Cardiac fibroblast (primary cell): ENCODE measurements at regions not wholly inside any gene's neighbourhood (a gene's known extent, or its start where the extent isn't known, plus 50 kb on each side); places are given as distances from the start of the nearest gene placed in this dataset.
"Not testable (repeated sequence)": the region's sequence is repeated elsewhere in the genome, so short reads cannot be mapped to it uniquely, and the experiment has no call there.

Experiments
- DNase-seq, 2 donors: peaks; one replicate each; pipeline versions ENCODE4 v3.0.0 to v3.0.0-alpha.2; 2010; ENCODE audit warnings: low read depth in 2 of 2
- H3K4me3 ChIP-seq, 2 donors: replicated peaks in 1 of 2; 1 replicate in 1 of 2; 2 replicates in 1 of 2; pipeline ENCODE4 v1.5.1; 2011; ENCODE audit warnings: low read depth in 2 of 2, low read length in 2 of 2, mild to moderate bottlenecking in 2 of 2, moderate library complexity in 1 of 2

DNA sequence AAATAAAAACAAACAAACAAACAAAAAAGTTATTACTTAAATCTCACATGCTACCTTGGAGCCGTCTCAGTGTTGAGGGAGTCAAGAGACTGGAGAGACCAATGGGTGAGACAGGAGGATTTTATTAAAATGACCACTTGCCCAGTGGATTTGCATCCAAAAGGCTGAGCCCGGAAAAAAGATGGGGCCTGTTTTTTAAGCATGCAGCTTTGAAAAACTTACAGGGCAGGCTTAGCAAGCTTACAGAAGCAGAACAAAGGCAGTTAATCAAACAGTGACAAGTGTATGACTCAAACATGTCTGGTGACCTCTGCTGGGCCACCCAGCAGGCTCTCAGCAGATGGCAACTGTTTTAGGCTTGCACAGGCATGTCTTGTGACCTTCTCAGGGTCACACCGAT is 82.5 kb downstream of the POTEH start:
- peak in 1 of 2 donors; percentile 18 for DNase-seq
- H3K4me3 ChIP-seq, result not testable (repeated sequence)

DNA sequence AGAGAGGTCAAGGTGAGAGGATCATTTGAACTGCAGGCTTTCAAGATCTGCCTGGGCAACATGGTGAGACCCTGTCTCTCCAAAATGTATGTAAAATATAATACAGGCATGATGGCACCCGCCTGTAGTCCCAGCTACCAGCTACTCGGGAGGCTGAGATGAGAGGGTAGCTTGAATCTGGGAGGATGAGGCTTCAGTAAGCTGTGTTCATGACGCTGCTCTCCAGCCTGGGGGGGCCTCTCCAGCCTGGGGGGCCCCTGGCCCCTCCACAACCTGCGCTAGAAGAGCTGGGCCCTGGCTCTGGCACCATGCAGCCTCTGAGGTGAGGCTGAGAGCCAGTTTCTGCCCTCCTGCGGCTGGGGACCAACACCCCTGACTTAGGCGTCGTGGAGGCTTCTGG is 85.3 kb downstream of the POTEH start:
- DNase-seq, H3K4me3 ChIP-seq: not testable (repeated sequence)

DNA sequence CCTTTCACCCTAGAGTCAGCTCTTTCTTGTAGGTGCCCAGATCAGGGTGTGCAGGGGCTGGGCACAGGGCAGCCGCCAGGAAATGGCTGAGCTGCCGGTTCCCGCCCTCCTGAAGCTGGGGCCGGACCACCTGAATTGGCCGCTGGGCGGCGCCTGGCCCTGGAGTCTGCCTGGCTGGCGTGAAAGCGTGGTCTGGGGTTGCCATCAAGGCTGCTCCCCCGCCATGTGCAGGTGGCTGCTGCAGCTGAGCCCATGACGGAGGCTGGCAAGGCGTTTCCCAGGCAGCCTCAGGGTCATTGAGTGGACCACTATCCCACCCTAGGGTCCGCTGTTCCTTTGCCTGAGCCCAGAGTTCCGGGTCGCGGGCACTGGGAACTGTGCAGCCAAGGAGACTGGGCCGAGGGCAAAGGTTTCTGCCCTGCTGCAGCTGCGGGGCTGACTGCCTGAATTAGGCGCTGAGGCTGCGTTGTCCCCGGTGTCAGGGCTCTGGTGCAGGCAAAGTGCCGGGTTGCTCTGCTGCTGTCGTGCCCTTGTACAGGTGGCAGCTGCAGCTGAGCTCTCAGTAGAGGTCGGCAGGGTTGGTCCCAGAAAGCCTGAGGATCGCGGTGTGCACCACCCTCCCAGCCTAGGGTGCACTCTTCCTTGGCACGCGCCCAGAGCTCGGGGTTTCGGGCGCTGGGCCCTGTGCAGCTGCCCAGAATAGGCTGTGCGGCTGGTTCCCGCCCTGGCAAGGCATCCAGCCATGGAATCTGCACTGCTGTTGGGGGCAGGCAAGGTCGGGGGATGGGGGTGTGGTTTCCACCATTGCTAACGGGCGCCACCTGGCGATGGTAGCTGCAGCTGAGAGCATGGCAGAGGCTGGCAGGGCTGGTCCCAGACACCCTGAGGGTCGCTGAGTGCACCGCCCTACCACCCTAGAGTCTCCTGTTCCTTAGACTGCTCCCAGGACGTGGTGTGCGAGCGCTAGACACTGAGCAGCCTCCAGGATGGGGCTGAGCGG is 86.1 kb downstream of the POTEH start:
- not testable (repeated sequence) for H3K4me3 ChIP-seq, DNase-seq

DNA sequence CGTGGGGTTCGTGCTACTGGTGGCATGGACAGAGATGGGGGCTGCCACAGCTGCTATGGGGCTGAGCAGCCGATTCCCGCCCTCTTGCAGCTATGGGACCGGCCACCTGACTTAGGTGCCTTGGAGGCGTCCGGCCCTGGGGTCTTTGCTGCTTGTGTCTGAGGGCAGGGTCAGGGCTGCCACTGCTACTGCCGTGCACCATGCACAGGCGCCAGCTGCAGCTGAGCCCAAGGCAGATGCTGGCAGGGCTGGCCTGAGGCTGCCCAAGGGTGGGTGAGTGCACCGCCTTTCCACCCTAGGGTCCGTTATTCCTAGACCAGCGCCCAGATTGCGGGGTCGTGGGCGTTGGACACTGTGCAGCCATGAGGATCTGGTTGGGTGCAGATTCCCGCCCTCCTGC is 86.9 kb downstream of the POTEH start:
- DNase-seq, H3K4me3 ChIP-seq: not testable (repeated sequence)

DNA sequence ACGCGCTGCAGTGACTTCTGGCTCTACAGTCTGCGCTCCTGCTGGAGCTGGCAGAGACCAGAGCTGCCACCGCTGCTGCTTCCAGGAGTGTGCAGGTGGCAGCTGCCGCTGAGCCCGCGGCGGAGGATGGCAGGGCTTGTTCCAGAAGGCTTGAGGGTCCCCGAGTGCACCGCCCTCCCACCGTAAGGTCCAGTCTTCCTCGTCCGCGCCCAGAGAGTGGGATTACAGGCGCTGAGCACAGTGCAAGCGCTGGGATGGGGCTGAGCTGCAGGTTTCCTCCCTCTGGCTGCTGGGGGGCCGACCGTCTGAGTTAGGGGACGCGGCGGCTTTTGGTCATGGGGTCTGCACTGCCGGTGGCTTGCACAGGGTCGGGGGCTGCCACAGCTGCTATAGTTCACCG is 87.3 kb downstream of the POTEH start:
- DNase-seq, H3K4me3 ChIP-seq: not testable (repeated sequence)

DNA sequence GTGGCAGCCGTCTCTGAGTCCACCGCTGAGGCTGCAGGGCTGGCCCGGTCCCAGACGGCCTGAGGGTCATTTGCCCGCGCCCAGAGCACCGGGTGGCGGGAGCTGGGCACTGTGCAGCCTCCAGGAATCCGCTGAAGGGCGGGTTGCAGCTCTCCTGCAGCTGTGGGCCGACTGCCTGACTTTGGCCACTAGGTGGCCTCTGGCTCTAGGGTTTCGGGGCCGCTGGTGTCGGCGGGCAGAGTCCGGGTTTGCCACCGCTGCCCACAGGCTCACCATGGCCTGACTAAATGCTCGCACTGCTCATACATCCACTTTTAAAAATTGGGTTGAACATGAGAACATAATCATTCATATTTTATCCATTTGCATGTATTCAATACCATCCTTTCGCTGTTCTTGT is 87.7 kb downstream of the POTEH start:
- not testable (repeated sequence) for DNase-seq, H3K4me3 ChIP-seq

DNA sequence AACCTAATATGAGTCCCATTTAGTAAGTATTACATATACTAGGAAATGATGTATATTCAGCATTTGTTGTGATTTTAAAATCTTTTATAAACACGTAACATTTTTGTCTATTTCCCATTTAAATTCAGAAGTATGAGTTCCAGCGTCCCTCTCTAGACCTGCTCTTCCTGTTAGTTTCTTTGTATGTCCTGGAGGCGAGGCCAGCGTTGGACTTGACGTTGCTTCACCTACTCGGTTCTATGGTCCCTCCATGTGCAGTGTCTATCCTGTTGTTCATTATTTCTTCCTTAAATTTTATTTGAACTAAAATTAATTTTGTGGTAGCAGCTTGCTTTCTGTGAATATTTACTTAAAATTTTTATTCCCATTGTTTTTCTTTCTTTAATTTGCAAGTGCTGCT is 88.5 kb downstream of the POTEH start:
- H3K4me3 ChIP-seq, DNase-seq: not testable (repeated sequence)

DNA sequence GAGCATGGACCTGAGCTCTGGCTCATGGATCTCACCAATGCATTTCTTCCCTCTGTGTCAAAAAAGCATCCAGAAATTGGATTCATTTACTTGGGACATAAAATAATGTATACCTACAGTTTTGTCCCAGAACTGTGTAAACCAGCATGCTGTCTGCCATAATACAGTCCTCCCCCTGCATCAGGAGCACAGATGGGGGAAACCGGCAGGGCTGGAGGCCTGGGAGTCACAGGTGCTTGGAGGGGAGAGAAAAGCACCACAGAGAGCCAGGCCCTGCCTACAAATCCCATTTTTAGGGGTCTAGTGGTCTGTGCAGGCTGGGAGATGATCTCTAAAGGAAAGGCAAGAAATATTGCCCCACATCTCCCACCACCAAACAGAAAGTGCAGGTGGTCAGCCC is 91.8 kb downstream of the POTEH start:
- not testable (repeated sequence) for DNase-seq, H3K4me3 ChIP-seq

DNA sequence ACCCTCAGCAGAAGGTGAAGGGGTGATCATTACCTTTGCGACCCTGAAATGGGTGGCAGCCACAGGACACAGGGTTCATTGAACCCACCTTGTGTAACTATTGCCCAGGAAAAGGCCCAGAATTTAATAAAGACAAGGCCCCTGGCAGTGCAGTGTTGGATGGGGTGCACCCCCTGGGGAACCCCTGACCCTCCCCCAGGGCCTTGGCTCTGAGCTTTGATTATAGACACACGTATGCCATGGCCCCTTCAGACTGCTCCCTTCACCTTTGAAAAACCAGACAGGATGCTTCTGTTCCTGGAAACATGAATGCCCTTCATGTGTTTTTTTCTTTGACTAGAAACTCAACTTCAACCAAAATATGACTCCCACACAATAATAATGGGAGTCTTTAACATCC is 93.1 kb downstream of the POTEH start:
- H3K4me3 ChIP-seq, DNase-seq: not testable (repeated sequence)

DNA sequence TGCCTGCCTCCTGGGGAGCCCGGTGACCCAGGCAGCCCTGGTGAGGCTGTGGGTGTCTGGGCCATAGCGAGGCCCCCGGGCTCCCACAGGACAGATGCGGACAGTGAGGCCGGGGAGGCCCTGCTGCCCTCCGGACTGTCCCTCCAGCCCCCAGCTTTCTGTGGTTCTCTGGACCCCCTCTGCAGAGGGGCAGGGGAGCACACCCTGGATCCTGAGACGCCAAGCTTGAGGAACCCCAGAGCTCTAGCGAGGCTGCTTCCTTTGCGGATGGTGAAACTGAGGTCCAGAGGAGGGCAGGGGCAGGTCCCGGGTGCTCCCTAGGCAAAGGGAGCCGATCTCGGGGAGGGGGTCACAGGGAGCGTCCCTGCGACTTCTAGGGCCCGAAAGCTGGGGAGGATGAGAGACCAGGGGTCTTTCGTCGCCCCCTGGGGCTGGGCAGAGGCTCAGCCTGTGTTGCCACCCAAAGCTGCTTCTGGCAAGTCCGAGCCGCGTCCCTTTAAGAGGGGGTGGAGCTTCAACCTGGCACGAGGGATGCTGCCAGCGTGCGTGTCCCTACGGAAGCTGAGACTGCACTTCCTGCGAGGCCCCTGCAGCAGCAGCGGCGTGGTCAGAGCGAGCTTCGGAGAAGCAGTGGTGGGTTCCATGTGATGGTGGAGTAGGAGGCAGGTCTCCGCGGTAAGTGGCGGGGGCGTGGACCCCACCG is 94.7 kb downstream of the POTEH start:
- not testable (repeated sequence) for H3K4me3 ChIP-seq, DNase-seq

DNA sequence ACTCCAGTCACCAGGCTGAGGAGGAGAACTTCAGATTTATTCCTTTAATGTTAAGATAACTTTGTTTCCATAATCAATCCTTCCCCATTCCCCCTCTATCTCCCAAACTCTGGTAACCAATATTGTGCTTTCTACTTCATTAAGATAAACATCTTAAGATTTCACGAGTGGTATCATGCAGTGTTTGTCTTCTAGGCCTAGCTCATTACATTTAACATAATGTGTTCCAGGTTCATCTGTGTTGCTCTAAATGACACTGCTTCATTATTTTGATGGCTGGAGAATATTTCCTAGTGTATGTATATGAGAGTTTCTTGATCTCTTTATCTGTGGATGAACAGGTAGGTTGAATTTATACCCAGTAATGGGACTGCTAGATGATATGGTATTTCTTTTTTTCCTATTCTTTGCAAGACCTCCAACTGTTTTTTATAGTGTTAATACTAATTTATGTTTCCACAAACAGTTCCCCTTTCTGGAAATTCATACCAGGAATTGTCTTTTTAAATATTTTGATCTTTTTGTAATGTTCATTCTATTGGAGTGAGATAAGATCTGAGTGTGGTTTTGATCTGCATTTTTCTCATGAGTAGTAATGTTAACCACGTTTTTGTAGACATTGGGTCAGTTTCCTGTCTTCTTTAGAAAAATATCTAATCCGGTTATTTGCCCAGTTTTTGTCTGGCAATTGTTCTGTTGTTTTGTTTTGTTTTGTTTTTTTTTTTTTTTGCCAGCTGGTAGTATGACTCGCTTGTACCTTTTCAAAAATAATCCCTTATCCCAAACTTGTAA is 97.3 kb downstream of the POTEH start:
- not testable (repeated sequence) for H3K4me3 ChIP-seq
- peak in 1 of 2 donors; percentile 9 for DNase-seq

DNA sequence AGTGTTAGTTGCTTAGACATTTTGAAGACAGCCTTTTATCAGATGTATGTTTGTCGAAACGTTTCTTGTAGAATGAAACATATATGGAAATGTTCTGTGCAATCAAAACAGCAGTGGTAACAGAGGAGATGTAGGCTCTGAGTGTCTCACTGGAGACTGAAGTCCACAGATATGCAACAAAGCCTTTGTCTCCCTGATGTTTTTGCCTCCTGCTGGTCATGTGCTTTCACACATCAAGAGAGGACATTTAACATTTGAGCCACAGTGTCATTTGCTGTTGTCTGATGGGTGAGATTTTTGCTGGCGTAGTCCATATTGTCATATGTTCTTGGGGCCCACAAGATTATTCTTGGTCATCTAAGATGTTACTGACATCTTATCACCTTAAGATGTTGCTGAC is 101.7 kb downstream of the POTEH start:
- DNase-seq, H3K4me3 ChIP-seq: not testable (repeated sequence)

DNA sequence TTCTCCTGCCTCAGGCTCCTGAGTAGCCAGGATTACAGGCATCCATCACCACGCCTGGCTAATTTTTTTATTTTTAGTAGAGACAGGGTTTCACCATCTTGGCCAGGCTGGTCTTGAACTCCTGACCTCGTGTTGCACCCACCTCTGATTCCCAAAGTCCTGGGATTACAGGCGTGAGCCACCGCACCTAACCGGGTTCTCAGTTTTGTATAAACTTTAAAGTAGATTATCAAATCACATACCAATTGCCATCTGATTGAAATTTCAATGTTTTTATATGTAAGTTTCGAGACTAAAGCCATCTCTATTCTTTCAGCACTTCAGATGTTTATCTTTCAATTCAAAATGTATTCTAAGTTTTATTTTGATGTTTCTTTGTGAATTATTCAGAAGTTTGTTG is 110.1 kb downstream of the POTEH start:
- not testable (repeated sequence) for DNase-seq, H3K4me3 ChIP-seq

DNA sequence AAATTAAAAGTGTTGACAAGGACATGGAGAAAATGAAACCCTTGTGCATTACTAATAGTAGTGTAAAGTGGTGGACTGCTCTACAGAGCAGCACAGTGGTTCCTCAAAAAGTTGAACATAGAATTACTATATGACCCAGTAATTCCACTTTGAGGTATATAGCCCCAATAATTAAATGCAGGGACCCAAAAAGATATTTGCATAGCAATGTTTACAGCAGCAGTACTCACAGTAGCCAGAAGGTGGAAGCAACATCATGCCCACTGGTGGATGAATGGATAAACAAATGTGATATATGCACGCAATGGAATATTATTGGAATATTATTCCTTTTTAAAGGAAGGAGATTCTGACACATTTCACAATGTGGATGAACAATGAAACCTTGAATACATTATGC is 121.3 kb downstream of the POTEH start:
- not testable (repeated sequence) for DNase-seq, H3K4me3 ChIP-seq

DNA sequence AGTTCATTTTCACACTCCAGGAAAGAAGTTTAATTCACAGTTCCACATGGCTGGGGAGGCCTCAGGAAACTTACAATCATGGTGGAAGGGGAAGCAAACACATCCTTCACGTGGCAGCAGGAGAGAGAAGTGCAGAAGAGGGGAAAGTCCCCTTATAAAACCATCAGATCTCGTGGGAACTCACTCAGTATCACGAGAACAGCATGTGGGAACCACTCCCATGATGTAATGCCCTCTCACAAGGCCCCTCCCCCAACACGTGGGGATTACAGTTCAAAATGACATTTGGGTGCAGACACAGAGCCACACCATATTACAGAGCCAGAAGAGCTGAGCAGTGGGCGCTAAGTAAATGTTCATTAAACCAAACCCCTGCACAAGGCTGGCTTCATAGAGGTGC is 126.0 kb downstream of the POTEH start:
- not testable (repeated sequence) for H3K4me3 ChIP-seq, DNase-seq

DNA sequence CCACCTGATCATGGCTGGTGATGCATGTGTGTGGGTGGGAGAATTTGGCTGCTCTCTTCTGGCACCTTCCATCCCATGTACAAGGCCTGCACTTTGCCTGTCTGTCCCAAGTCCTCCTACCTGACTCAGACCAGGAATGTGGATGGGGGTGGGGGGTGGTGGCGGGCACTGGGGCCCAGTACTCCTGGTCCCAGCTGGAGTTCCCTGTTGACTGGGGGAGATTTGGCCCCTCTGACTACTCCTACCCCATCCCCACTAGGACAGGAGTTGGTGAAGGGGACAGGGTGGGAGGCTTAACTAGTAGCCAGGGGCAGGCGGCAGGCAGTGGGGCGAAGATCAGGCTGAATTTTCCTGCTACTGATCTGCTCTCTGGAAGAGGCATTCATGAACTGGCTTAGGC is 126.6 kb downstream of the POTEH start:
- not testable (repeated sequence) for H3K4me3 ChIP-seq, DNase-seq

DNA sequence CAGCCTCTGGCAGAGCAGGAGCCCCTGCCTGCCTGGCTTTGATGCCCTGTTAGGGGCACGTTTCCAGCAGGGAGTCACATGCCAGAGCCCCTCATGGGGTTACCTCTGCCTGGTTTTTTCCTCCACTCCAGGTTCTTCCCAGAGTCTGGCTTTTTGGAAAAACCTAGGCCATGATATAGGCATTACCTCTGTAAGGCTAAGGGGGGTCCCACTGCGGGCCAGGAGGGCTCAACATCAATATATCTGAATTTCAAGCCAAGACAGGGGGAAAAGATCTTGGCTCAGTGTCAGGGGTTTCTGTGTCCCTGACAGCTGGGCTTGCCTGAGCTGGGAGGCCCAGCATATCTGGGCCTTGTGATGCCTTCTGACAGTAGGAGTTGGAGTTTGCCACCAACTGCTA is 127.4 kb downstream of the POTEH start:
- DNase-seq, result not testable (repeated sequence)

DNA sequence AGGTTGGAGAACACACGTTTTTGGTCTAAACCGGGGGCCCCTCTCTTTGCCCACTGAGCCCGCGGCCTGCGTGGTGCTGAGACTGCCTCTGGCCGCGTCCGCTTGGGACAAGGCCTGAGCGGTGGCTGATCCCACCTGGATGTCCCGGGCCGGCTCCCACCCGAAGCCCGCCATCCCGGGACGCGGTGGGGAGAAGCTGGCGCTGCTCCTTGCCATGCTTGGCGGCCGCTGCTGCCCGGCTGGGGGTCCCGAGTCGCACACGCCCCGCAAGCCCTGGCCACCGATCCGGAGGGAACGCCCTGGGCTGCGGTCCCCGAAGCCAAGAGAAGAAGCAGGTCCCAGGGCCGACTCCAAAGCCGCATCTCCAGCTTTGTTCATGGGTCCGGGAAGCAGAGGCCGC is 130.1 kb downstream of the POTEH start:
- DNase-seq, result not testable (repeated sequence)

More for the DNA sequence above, 127.4 kb downstream of the POTEH start:
- not testable (repeated sequence) for H3K4me3 ChIP-seq

More for the DNA sequence above, 130.1 kb downstream of the POTEH start:
- H3K4me3 ChIP-seq, result not testable (repeated sequence)
